ENCODE measurements at regions not wholly inside any gene's neighbourhood (a gene's known extent, or its start where the extent isn't known, plus 50 kb on each side); places are given as distances from the start of the nearest gene placed in this dataset.

GRCh38 chr14:46306267-46306666 is 345.3 kb downstream of the RPL10L start:
- TF ChIP-seq, protein P1, sequence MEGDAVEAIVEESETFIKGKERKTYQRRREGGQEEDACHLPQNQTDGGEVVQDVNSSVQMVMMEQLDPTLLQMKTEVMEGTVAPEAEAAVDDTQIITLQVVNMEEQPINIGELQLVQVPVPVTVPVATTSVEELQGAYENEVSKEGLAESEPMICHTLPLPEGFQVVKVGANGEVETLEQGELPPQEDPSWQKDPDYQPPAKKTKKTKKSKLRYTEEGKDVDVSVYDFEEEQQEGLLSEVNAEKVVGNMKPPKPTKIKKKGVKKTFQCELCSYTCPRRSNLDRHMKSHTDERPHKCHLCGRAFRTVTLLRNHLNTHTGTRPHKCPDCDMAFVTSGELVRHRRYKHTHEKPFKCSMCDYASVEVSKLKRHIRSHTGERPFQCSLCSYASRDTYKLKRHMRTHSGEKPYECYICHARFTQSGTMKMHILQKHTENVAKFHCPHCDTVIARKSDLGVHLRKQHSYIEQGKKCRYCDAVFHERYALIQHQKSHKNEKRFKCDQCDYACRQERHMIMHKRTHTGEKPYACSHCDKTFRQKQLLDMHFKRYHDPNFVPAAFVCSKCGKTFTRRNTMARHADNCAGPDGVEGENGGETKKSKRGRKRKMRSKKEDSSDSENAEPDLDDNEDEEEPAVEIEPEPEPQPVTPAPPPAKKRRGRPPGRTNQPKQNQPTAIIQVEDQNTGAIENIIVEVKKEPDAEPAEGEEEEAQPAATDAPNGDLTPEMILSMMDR (IDR thresholded peaks at IDR 0.05) = no peak
- TF ChIP-seq, protein P2, sequence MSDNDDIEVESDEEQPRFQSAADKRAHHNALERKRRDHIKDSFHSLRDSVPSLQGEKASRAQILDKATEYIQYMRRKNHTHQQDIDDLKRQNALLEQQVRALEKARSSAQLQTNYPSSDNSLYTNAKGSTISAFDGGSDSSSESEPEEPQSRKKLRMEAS (IDR thresholded peaks at IDR 0.05) = no peak
- TF ChIP-seq USF2 (IDR thresholded peaks at IDR 0.05) (no peak), RFX5 (IDR thresholded peaks at IDR 0.05) (no peak), REST (IDR thresholded peaks at IDR 0.05) (no peak), JUN (IDR thresholded peaks at IDR 0.05) (no peak), SMC3 (IDR thresholded peaks at IDR 0.05) (no peak)
- TF ChIP-seq, protein P3, sequence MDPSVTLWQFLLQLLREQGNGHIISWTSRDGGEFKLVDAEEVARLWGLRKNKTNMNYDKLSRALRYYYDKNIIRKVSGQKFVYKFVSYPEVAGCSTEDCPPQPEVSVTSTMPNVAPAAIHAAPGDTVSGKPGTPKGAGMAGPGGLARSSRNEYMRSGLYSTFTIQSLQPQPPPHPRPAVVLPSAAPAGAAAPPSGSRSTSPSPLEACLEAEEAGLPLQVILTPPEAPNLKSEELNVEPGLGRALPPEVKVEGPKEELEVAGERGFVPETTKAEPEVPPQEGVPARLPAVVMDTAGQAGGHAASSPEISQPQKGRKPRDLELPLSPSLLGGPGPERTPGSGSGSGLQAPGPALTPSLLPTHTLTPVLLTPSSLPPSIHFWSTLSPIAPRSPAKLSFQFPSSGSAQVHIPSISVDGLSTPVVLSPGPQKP (IDR thresholded peaks at IDR 0.05; ENCODE audit: low read depth, low read length) = no peak

Data from A549 (cell line).